ENCODE measurements at regions not wholly inside any gene's neighbourhood (a gene's known extent, or its start where the extent isn't known, plus 50 kb on each side); places are given as distances from the start of the nearest gene placed in this dataset.

GRCh38 chr1:64327119-64327518, 123.7 kb downstream of the UBE2U start:
- TF ChIP-seq HNRNPL (IDR thresholded peaks at IDR 0.05; ENCODE audit: low read depth, low read length) (no peak), POLR2A (conservative IDR thresholded peaks at IDR 0.05) (no peak), MTA1 (IDR thresholded peaks at IDR 0.05; ENCODE audit: borderline replicate concordance) (no peak), GABPB1 (CRISPR knock-in tag; IDR thresholded peaks at IDR 0.05) (no peak), HDAC8 (tag; IDR thresholded peaks at IDR 0.05) (no peak), NFE2 (IDR thresholded peaks at IDR 0.05; ENCODE audit: low read depth) (no peak), TEAD4 (IDR thresholded peaks at IDR 0.05; ENCODE audit: low read length) (no peak), TEAD4 (CRISPR knock-in tag; IDR thresholded peaks at IDR 0.05; ENCODE audit: borderline replicate concordance) (no peak), ZSCAN32 (CRISPR knock-in tag; IDR thresholded peaks at IDR 0.05) (no peak), ERF (CRISPR knock-in tag; IDR thresholded peaks at IDR 0.05) (no peak)

All from K562 (cell line).